ENCODE measurements at regions not wholly inside any gene's neighbourhood (a gene's known extent, or its start where the extent isn't known, plus 50 kb on each side); places are given as distances from the start of the nearest gene placed in this dataset.

DNA sequence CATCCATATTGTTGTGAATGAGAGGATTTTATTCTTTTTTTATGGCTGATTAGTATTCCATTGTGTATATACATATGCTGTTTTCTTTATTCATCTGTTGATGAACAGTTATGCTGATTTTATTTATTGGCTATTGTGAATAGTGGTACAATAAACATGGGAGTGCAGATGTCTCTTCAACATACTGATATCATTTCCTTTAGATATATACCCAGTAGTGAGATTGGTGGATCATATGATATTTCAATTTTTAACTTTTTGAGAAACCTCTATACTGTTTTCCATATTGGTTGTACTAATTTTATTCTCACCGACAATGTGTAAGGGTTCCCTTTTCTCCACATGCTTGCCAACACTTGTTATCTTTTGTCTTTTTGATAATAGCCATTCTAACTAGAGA is 144.5 kb downstream of the ADCYAP1 start:
- DNase-seq (ENCODE audit: extremely low read depth, low read depth) = no peak
- TF ChIP-seq, protein P1, sequence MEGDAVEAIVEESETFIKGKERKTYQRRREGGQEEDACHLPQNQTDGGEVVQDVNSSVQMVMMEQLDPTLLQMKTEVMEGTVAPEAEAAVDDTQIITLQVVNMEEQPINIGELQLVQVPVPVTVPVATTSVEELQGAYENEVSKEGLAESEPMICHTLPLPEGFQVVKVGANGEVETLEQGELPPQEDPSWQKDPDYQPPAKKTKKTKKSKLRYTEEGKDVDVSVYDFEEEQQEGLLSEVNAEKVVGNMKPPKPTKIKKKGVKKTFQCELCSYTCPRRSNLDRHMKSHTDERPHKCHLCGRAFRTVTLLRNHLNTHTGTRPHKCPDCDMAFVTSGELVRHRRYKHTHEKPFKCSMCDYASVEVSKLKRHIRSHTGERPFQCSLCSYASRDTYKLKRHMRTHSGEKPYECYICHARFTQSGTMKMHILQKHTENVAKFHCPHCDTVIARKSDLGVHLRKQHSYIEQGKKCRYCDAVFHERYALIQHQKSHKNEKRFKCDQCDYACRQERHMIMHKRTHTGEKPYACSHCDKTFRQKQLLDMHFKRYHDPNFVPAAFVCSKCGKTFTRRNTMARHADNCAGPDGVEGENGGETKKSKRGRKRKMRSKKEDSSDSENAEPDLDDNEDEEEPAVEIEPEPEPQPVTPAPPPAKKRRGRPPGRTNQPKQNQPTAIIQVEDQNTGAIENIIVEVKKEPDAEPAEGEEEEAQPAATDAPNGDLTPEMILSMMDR (IDR thresholded peaks at IDR 0.05; ENCODE audit: low read depth, low read length) = no peak

DNA sequence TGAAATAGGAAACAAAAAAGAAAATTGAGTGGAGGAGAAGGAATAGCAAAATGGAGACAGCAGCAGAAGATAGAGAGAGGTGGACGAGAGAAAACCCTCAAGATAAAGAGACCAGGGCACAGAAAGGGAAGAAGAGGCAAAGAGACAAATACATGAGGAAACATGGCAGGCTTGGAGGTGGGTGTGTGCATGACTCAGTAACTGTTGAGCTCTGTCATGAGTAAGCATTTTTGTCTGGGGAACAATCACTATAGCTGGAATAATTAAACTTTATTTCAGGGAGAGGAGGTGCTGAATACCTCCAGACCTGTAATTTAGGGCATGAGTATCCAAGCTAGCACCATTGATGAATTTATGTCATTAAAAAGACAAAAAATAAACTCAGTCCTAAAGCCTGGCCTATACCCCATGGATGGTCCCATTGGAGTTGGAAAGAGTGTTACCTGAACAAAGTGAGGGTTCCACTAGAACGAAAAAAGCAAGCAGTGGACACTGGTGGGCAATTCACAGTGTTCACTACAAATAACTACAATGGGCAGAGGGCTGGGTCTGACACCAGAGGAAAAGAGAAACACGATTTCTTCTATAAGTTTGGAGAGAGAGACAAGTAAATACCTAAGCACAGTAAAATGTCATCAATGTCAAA is 145.5 kb downstream of the ADCYAP1 start:
- DNase-seq (ENCODE audit: extremely low read depth, low read depth) = no peak

DNA sequence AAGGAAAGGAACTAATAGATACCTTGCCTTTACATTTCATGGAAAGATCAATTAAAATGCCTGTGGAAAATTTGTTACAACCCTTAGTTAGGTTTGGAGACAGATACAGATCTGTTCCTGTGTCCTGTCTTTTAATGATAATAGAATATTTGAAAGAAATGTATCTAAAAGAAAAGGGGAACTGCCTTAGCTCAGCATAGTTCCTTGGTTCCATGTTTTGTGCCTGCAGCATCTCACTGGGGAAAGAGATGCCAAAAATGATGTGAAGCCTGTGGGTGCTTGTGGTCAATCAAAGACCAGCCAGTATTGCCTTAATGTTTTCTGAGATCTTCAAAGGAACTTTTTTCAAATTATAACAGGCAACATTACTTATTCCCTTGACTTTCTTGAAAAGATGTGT is 147.6 kb downstream of the ADCYAP1 start:
- TF ChIP-seq, protein P1 (IDR thresholded peaks at IDR 0.05; ENCODE audit: low read depth, low read length) = no peak
- no peak for DNase-seq (ENCODE audit: extremely low read depth, low read depth)

More for the DNA sequence above, 145.5 kb downstream of the ADCYAP1 start:
- TF ChIP-seq, protein P1 (IDR thresholded peaks at IDR 0.05; ENCODE audit: low read depth, low read length) = no peak

DNA sequence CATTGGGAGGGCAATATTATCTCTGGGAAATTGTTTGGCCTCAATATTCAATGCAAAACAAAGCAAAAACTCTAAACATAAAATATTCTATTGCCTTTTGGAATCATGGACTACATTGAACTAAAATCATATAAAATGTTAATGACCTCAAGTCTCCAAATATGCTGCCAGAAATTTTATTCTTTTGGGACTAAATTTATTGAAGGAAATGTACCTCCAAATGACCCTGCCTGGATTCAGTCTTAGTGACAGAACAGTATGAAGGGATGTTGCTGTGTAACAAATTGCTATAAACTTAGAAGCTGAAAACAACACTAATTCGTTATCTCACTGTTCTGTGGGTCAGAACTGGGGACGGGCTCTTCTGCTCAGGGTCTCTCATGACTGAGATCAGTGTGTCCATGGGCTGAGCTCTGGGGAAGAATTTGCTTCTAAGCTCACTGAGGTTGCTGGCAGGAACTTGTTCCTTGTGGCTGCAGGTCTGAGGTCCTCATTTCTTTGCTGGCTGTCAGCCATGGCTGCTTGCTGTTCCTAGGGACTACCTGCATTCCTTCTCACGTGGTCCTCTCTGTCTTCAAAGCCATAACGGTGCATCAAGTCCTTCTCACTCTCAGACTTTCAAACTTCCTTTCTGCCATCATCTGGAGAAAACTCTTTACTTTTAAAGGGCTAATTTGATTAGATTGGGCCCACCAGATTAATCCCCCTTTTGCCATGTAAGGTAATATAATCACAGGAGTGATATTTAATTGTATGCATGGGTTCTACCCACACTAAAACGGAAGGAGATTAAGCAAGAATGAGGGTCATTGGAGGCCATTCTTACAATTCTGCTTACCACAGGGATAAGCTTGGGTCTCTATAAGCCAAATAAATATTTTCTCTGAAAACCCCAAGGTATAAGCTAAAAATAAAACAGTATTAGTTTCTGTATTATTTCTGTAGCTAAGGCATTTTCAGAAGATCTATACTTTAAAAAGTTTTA is 149.0 kb downstream of the ADCYAP1 start:
- TF ChIP-seq, protein P1 (IDR thresholded peaks at IDR 0.05; ENCODE audit: low read depth, low read length) = no peak
- no peak for DNase-seq (ENCODE audit: extremely low read depth, low read depth)

DNA sequence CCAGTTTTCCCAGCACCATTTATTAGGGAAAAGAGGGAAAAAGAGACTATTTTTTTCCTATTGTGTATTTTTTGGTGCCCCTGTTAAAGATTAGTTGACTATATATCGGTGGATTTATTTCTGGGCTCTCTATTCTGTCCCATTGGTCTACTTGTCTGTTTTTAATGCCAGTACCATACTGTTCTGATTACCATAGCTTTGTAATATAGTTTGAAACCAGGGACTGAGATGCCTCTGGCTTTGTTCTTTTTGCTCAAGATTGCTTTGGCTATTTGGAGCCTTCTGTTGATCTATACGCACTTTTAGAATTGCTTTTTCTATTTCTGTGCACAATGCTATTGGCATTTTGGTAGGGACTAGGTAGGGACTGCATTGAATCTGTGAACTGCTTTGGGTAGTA is 151.7 kb downstream of the ADCYAP1 start:
- no peak for DNase-seq (ENCODE audit: extremely low read depth, low read depth)
- TF ChIP-seq, protein P1 (IDR thresholded peaks at IDR 0.05; ENCODE audit: low read depth, low read length) = no peak

DNA sequence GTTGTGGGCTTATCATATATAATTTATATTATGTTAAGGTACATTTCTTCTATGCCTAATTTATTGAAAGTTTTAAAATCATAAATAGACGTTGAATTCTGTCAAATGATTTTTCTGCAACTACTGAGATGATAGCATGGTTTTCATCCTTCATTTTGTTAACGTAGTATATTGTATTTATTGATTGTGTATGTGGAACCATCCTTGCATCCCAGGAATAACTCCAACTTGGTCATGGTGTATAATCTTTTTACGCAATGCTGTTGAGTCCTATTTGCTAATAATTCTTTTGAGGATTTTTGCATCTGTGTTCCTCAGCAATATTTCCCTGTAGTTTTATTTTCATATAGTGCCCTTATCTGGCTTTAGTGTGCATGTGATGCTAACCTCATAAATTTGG is 152.7 kb downstream of the ADCYAP1 start:
- DNase-seq (ENCODE audit: extremely low read depth, low read depth) = no peak
- TF ChIP-seq, protein P1 (IDR thresholded peaks at IDR 0.05; ENCODE audit: low read depth, low read length) = no peak

DNA sequence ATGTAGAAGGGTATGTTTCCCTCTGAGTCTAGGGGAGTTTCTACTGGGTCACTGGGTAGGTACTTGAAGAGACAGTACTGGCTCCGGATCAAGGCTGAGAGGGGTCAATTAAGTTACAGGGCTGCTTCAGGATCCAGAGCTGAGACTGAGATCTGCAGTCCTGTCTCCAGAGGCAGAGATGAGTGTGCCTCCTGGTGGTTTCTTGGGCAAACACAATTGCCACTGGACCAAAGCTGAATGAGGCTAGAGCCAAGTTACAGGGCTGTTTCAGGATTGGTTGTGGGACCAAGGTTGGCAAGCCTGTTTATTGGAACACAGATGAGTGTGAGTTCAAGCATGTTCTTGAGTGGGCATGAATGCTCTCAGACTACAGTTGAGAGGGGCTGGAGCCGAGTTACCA is 157.9 kb downstream of the ADCYAP1 start:
- DNase-seq (ENCODE audit: extremely low read depth, low read depth) = no peak
- TF ChIP-seq, protein P1 (IDR thresholded peaks at IDR 0.05; ENCODE audit: low read depth, low read length) = no peak

Measured in AG09319 (cell line).